HepG2 (cell line): ENCODE measurements at regions not wholly inside any gene's neighbourhood (a gene's known extent, or its start where the extent isn't known, plus 50 kb on each side); places are given as distances from the start of the nearest gene placed in this dataset.

Experiments used
- ATAC-seq: fragments of 200-7000 bp; cut with Tn5 transposase; 3 replicates; pipeline ENCODE4 v1.9.1; 2020; ENCODE audit warnings: mild to moderate bottlenecking, moderate library complexity
- BruUV-seq: library from RNA; stranded (reverse); fragments of 400-500 nt; replicated peaks from 2 replicates; lab custom pipeline; 2021; lab: Mats Ljungman, UMichigan
- CTCF ChIA-PET: fragments of 300-600 bp; formaldehyde crosslinking; extraction: SDS; loops from one replicate; lab custom pipeline; 2021; ENCODE audit warnings: low total read pairs, inconsistent platforms, low intra/inter-chr PET ratio; lab: Yijun Ruan, JAX
- POLR2A ChIA-PET: fragments of 350-600 bp; sonication (Branson Sonifier 250); formaldehyde crosslinking; loops from one replicate; lab custom pipeline; 2020; ENCODE audit warnings: antibody characterized with exemption, inconsistent platforms; lab: Yijun Ruan, JAX
- DNase-seq: peaks from one replicate; pipeline ENCODE4 v3.0.0-alpha.2; 2015; ENCODE audit warnings: low spot score
- FAIRE-seq: peaks from 3 replicates; lab custom pipeline; 2011; peaks lifted over from hg19 to GRCh38; lab: Jason Lieb, UNC
- H2AFZ ChIP-seq: one replicate; pipeline ENCODE4 v1.6.1; 2011; ENCODE audit warnings: low read length, inconsistent platforms
- H3K27ac ChIP-seq: fragments of 300-600 bp; 3 replicates; pipeline ENCODE4 v1.8.0; 2011; ENCODE audit warnings: mixed run types, mild to moderate bottlenecking, mixed read lengths, low read length, inconsistent platforms; ENCODE audit not compliant: insufficient read depth; ENCODE audit errors: extremely low read length
- H3K27me3 ChIP-seq, 2 experiments: fragments of 200-600 bp in 1 of 2; 2 replicates in 1 of 2; 3 replicates in 1 of 2; pipeline versions ENCODE4 v1.6.0 to v1.8.0; 2011; ENCODE audit warnings: low read length in 2 of 2, mild to moderate bottlenecking in 2 of 2, moderate library complexity in 2 of 2, inconsistent platforms in 1 of 2; ENCODE audit not compliant: insufficient read depth in 2 of 2, control insufficient read depth in 1 of 2
- H3K36me3 ChIP-seq, 2 experiments: fragments of 200-600 bp in 1 of 2; replicated peaks in 1 of 2; 2 replicates in 1 of 2; 3 replicates in 1 of 2; pipeline versions ENCODE4 v1.5.1 to v1.8.0; 2011; ENCODE audit warnings: low read length in 2 of 2, inconsistent platforms in 1 of 2; ENCODE audit not compliant: insufficient read depth in 2 of 2, control insufficient read depth in 1 of 2
- H3K4me1 ChIP-seq: 2 replicates; pipeline ENCODE4 v1.5.1; 2012; ENCODE audit warnings: low read length, inconsistent platforms; ENCODE audit not compliant: insufficient read depth
- H3K4me2 ChIP-seq: 2 replicates; pipeline ENCODE4 v1.6.0; 2011; ENCODE audit warnings: low read depth, low read length, inconsistent platforms
- H3K4me3 ChIP-seq, 3 experiments: fragments of 200-600 bp in 1 of 3; sonication (generic), shearing (Covaris generic) in 1 of 3; replicated peaks in 1 of 3; 2 replicates each; pipeline ENCODE4 v1.5.1; 2011 to 2016; ENCODE audit warnings: low read length in 3 of 3, inconsistent platforms in 2 of 3, low read depth in 2 of 3, mild to moderate bottlenecking in 2 of 3, control low read depth in 1 of 3, mixed read lengths in 1 of 3; ENCODE audit not compliant: insufficient read depth in 1 of 3
- H3K79me2 ChIP-seq: one replicate; pipeline ENCODE4 v1.6.1; 2011; ENCODE audit warnings: low read length, inconsistent platforms; ENCODE audit not compliant: insufficient read depth
- H3K9ac ChIP-seq: 2 replicates; pipeline ENCODE4 v1.6.0; 2011; ENCODE audit warnings: mild to moderate bottlenecking, low read depth, low read length, inconsistent platforms; ENCODE audit not compliant: insufficient read depth
- H3K9me3 ChIP-seq: 2 replicates; pipeline ENCODE4 v1.5.1; 2012; ENCODE audit warnings: mild to moderate bottlenecking, low read length
- H4K20me1 ChIP-seq: 2 replicates; pipeline ENCODE4 v1.6.0; 2011; ENCODE audit warnings: inconsistent platforms, mild to moderate bottlenecking, low read length, moderate library complexity; ENCODE audit not compliant: insufficient read depth
- ETV5 ChIP-seq: IDR thresholded peaks from 2 replicates; pipeline ENCODE4 v1.6.1; 2018; ENCODE audit warnings: missing biosample characterization, missing genetic modification reagents, inconsistent platforms, borderline replicate concordance
- GZF1 ChIP-seq: sonication (generic); formaldehyde crosslinking; IDR thresholded peaks from 2 replicates; pipeline ENCODE4 v1.5.1; 2020; ENCODE audit warnings: mild to moderate bottlenecking, missing genetic modification reagents
- HCFC1 ChIP-seq: fragments of 150-350 bp; IDR thresholded peaks from 2 replicates; pipeline ENCODE4 v1.6.1; 2014; ENCODE audit warnings: low read depth, low read length
- KLF13 ChIP-seq: sonication (generic); formaldehyde crosslinking; IDR thresholded peaks from 2 replicates; pipeline ENCODE4 v1.4.0; 2020; ENCODE audit warnings: mild to moderate bottlenecking, missing genetic modification reagents
- MXD4 ChIP-seq: IDR thresholded peaks from 2 replicates; pipeline ENCODE4 v1.6.1; 2016; ENCODE audit warnings: mild to moderate bottlenecking, missing biosample characterization, missing genetic modification reagents
- ZFY ChIP-seq: sonication (generic); formaldehyde crosslinking; IDR thresholded peaks from 2 replicates; pipeline ENCODE4 v1.4.0; 2020; ENCODE audit warnings: missing genetic modification reagents
- ZNF367 ChIP-seq: sonication (generic); formaldehyde crosslinking; IDR thresholded peaks from 2 replicates; pipeline ENCODE4 v1.4.0; 2020; ENCODE audit warnings: missing genetic modification reagents, borderline replicate concordance
- ZNF501 ChIP-seq: sonication (generic); formaldehyde crosslinking; IDR thresholded peaks from 2 replicates; pipeline ENCODE4 v1.5.1; 2020; ENCODE audit warnings: mild to moderate bottlenecking, moderate library complexity, missing genetic modification reagents
- ZNF530 ChIP-seq: sonication (generic); formaldehyde crosslinking; IDR thresholded peaks from 2 replicates; pipeline ENCODE4 v1.5.0; 2020; ENCODE audit warnings: low read depth, mild to moderate bottlenecking, missing genetic modification reagents
- in situ Hi-C: cut with HindIII; loops from 2 replicates; pipeline ENCODE4 v1.10.0; 2017; ENCODE audit warnings: low pct_unique_long_range_greater_than_20kb; ENCODE audit not compliant: extremely low pct_ligation_motif_present
- intact Hi-C: fragments of 100-400 bp; cut with micrococcal nuclease; formaldehyde crosslinking; loops from one replicate; pipeline ENCODE4 v1.10.0; 2022; ENCODE audit not compliant: unreplicated experiment
- TF ChIP-seq, protein P1 (sequence below): sonication (generic); formaldehyde crosslinking; IDR thresholded peaks from 2 replicates; pipeline ENCODE4 v1.4.0; 2020; ENCODE audit warnings: mild to moderate bottlenecking, low read depth, missing genetic modification reagents
- TF ChIP-seq, protein P2 (sequence below): sonication (generic); formaldehyde crosslinking; IDR thresholded peaks from 2 replicates; pipeline ENCODE4 v1.5.0; 2020; ENCODE audit warnings: missing genetic modification reagents

DNA sequence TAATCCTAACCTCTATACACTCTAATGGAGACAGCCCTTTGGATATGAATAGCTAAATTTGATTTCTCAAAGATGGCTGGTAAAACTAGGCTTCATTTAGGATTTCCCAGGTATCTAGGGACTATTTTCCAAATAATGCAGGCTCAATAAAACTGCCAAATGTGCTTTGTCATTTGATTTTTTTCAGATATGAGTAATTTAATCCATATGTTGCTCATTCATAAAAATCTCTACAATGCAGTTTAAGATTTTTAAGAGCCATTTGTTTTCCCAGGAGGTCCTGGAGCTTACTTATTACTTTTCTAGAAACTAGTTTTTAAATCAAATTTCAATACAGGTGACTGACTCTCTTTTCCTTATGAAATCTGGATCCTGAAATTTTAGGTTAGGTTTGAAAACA, 349.3 kb upstream of the SLC24A2 start:
- intact Hi-C loops (no loop called here), in situ Hi-C loops (no loop called here)
- no peak for ATAC-seq
- FAIRE-seq = no peak
- BruUV-seq = no TSS peak
- ChIA-PET POLR2A (no interaction called here), CTCF (no interaction called here)
- no peak for DNase-seq
- no peaks in the 10 kb centered on the region for H4K20me1 ChIP-seq
- H3K27ac ChIP-seq = no peak overlapping the region
- no peaks in the 10 kb centered on the region for H3K79me2 ChIP-seq
- H3K4me1 ChIP-seq = no peaks in the 10 kb centered on the region
- no peak overlapping the region for H3K4me2 ChIP-seq
- H3K36me3 ChIP-seq = no peaks in the 10 kb centered on the region
- H3K9ac ChIP-seq = no peak overlapping the region
- TF ChIP-seq MXD4 (CRISPR knock-in tag) = no peak
- TF ChIP-seq ZNF530 (CRISPR knock-in tag) = no peak
- no peak for TF ChIP-seq ZNF367
- no peak for TF ChIP-seq KLF13
- no peak for TF ChIP-seq GZF1 (CRISPR knock-in tag)
- no peak for TF ChIP-seq ETV5 (CRISPR knock-in tag)
- TF ChIP-seq HCFC1 = no peak
- no peak for TF ChIP-seq ZNF501 (CRISPR knock-in tag)
- TF ChIP-seq, protein P1, sequence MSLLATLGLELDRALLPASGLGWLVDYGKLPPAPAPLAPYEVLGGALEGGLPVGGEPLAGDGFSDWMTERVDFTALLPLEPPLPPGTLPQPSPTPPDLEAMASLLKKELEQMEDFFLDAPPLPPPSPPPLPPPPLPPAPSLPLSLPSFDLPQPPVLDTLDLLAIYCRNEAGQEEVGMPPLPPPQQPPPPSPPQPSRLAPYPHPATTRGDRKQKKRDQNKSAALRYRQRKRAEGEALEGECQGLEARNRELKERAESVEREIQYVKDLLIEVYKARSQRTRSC (CRISPR knock-in tag) = no peak
- TF ChIP-seq ZFY = no peak
- TF ChIP-seq, protein P2, sequence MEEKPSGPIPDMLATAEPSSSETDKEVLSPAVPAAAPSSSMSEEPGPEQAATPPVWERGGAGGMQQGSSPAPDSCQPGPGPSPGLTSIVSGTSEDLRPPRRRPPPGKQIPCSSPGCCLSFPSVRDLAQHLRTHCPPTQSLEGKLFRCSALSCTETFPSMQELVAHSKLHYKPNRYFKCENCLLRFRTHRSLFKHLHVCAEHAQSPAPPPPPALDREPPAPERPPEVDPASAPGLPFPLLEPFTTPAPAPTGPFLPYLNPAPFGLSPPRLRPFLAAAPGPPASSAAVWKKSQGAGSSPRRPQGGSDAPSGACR (CRISPR knock-in tag) = no peak
- TF ChIP-seq, all 625 proteins: peak for 0
- Histone ChIP-seq H3K4me3 (no peak overlapping the region), H2AFZ (no peak overlapping the region), H3K9me3 (no peaks in the 10 kb centered on the region), H3K27me3 (no peaks in the 10 kb centered on the region; a peak in 1 of 5 replicates)
